ENCODE measurements at regions not wholly inside any gene's neighbourhood (a gene's known extent, or its start where the extent isn't known, plus 50 kb on each side); places are given as distances from the start of the nearest gene placed in this dataset.

GRCh38 chr3:186487819-186488218, 56.4 kb downstream of the CRYGS start:
- peaks cover 3% of the 10 kb centered on the region for H3K4me1 Mint-ChIP-seq
- no peak overlapping the region for H3K4me3 Mint-ChIP-seq
- DNase-seq (no peak), ATAC-seq (no peak)
- H3K36me3 Mint-ChIP-seq (ENCODE audit: low read depth) = no peaks in the 10 kb centered on the region
- H3K9me3 ChIP-seq (ENCODE audit: control insufficient read depth, low read length, poor library complexity, severe bottlenecking) = no peaks in the 10 kb centered on the region
- no peak overlapping the region for H3K27ac Mint-ChIP-seq
- peaks cover 10% of the 10 kb centered on the region for H3K27me3 Mint-ChIP-seq

- H3K4me3 Mint-ChIP-seq = no peak overlapping the region
- no peak overlapping the region for H3K27ac Mint-ChIP-seq
- peaks cover 10% of the 10 kb centered on the region for H3K27me3 Mint-ChIP-seq
- DNase-seq (no peak), ATAC-seq (no peak)
- H3K9me3 ChIP-seq (ENCODE audit: control insufficient read depth, low read length, poor library complexity, severe bottlenecking) = no peaks in the 10 kb centered on the region
- H3K36me3 Mint-ChIP-seq (ENCODE audit: low read depth) = no peaks in the 10 kb centered on the region
- H3K4me1 Mint-ChIP-seq = peaks cover 3% of the 10 kb centered on the region
Measured at GRCh38 chr3:186487037-186487436, 57.1 kb downstream of the CRYGS start.

DNA sequence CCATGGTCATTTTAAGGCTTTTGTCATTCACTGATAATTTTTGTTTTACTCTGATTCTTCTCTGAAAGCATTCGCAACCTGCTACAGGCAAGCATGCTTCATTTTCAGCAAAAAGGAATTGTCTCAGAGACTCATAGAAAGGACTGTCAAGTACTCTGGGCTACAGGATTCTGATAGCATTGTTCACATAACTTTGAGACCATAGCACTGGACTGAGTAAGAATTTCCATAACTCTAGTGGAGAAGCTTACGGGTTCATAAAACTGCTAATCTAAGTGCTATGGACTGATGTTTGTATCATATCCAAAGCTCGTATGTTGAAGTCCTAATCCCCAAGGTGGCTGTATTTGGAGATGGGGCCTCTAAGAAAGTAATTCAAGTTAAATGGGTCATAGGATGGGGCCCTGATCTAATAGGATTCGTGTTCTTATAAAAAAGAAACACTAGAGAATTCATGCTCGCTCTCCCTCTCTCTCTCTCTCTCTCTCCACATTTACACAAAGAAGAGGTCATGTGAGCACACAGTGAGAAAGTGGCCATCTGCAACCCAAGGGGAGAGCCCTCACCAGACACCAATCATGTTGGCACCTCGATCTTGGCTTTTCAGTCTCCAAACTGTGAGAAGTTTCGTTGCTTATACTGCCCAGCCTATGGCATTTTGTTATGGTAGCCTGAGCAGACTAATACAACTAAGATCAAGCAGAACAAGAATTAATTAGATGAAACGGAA, 60.4 kb downstream of the CRYGS start:
- no peak overlapping the region for H3K27ac Mint-ChIP-seq
- H3K9me3 ChIP-seq (ENCODE audit: control insufficient read depth, low read length, poor library complexity, severe bottlenecking) = no peaks in the 10 kb centered on the region
- ATAC-seq (no peak), DNase-seq (no peak)
- peaks cover 5% of the 10 kb centered on the region for H3K4me1 Mint-ChIP-seq
- no peak overlapping the region for H3K4me3 Mint-ChIP-seq
- peaks cover 1% of the 10 kb centered on the region for H3K27me3 Mint-ChIP-seq
- H3K36me3 Mint-ChIP-seq (ENCODE audit: low read depth) = no peaks in the 10 kb centered on the region

DNA sequence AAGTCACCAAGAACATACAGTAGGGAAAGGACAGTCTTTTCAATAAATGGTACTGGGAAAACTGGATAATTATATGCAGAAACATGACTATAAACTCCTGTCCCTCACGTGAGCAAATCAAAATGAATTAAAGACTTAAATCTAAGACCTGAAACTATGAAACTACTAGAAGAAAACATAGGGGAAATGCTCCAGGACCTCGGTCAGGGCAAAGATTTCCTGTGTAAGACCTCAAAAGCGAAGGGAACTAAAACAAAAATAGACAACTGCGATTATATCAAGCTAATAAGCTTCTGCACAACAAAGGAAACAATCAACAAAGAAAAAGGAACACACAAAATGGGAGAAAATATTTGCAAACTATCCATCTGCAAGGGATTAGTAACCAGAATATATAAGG, 62.7 kb downstream of the CRYGS start:
- ATAC-seq (no peak), DNase-seq (no peak)
- H3K4me1 Mint-ChIP-seq = peaks cover 5% of the 10 kb centered on the region
- no peak overlapping the region for H3K4me3 Mint-ChIP-seq
- no peak overlapping the region for H3K27ac Mint-ChIP-seq
- H3K36me3 Mint-ChIP-seq (ENCODE audit: low read depth) = peaks cover 3% of the 10 kb centered on the region
- peaks cover 19% of the 10 kb centered on the region for H3K27me3 Mint-ChIP-seq
- H3K9me3 ChIP-seq (ENCODE audit: control insufficient read depth, low read length, poor library complexity, severe bottlenecking) = no peaks in the 10 kb centered on the region

- no peaks in the 10 kb centered on the region for H3K9me3 ChIP-seq (ENCODE audit: control insufficient read depth, low read length, poor library complexity, severe bottlenecking)
- DNase-seq (no peak), ATAC-seq (no peak)
- Mint-ChIP-seq H3K27ac (no peak overlapping the region), H3K4me1 (peaks cover 5% of the 10 kb centered on the region), H3K27me3 (peaks cover 27% of the 10 kb centered on the region), H3K36me3 (ENCODE audit: low read depth) (peaks cover 3% of the 10 kb centered on the region), H3K4me3 (no peak overlapping the region)
Measured at GRCh38 chr3:186477876-186478275, 66.3 kb downstream of the CRYGS start.

- H3K9me3 ChIP-seq (ENCODE audit: control insufficient read depth, low read length, poor library complexity, severe bottlenecking) = no peaks in the 10 kb centered on the region
- Mint-ChIP-seq H3K4me1 (peaks cover 8% of the 10 kb centered on the region), H3K36me3 (ENCODE audit: low read depth) (peaks cover 3% of the 10 kb centered on the region), H3K4me3 (no peak overlapping the region), H3K27me3 (peaks cover 27% of the 10 kb centered on the region), H3K27ac (no peak overlapping the region)
- ATAC-seq = no peak
- DNase-seq = no peak
Measured at GRCh38 chr3:186477033-186477432, 67.1 kb downstream of the CRYGS start.

- ATAC-seq (no peak), DNase-seq (no peak)
- Mint-ChIP-seq H3K4me1 (peaks cover 7% of the 10 kb centered on the region), H3K36me3 (ENCODE audit: low read depth) (peaks cover 3% of the 10 kb centered on the region), H3K27ac (no peak overlapping the region), H3K4me3 (no peak overlapping the region), H3K27me3 (peaks cover 30% of the 10 kb centered on the region)
- H3K9me3 ChIP-seq (ENCODE audit: control insufficient read depth, low read length, poor library complexity, severe bottlenecking) = no peaks in the 10 kb centered on the region
Measured at GRCh38 chr3:186476541-186476940, 67.6 kb downstream of the CRYGS start.

- ATAC-seq = no peak
- Mint-ChIP-seq H3K36me3 (ENCODE audit: low read depth) (peaks cover 3% of the 10 kb centered on the region), H3K4me3 (no peak overlapping the region), H3K27me3 (peaks cover 34% of the 10 kb centered on the region), H3K27ac (no peak overlapping the region), H3K4me1 (peaks cover 5% of the 10 kb centered on the region)
- no peak for DNase-seq
- no peaks in the 10 kb centered on the region for H3K9me3 ChIP-seq (ENCODE audit: control insufficient read depth, low read length, poor library complexity, severe bottlenecking)
Measured at GRCh38 chr3:186476044-186476468, 68.1 kb downstream of the CRYGS start.

GRCh38 chr3:186473166-186473565, 71.0 kb downstream of the CRYGS start:
- H3K27ac Mint-ChIP-seq = no peak overlapping the region
- ATAC-seq (no peak), DNase-seq (no peak)
- H3K4me3 Mint-ChIP-seq = no peak overlapping the region
- peaks cover 9% of the 10 kb centered on the region for H3K4me1 Mint-ChIP-seq
- H3K27me3 Mint-ChIP-seq = peaks cover 28% of the 10 kb centered on the region
- H3K36me3 Mint-ChIP-seq (ENCODE audit: low read depth) = no peaks in the 10 kb centered on the region
- no peaks in the 10 kb centered on the region for H3K9me3 ChIP-seq (ENCODE audit: control insufficient read depth, low read length, poor library complexity, severe bottlenecking)

DNA sequence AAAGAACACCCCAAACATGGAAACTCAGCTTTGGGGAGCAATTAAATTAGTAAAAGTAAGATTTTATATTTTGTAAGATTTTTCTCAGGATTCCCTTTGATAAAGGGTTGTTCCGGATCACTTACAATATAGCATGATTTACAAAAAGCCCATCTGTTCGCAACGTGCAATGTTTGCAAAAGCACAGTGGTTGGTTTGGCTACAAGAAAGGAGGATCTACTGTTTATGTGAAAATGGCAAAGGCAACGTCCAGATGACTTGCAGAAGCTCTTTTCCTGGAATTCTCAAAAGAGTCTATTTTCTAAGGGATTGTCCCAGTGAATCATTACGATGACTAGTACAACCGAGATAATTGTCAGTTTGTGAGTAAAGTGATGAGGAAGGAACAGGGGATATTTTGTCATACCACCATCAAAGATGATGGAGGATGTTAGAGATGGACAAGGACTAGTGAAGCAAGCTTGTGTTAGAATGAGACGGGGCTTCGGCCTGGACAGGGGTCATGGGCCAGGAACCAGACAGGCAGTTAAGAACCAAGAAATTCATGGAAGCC, 71.6 kb downstream of the CRYGS start:
- H3K9me3 ChIP-seq (ENCODE audit: control insufficient read depth, low read length, poor library complexity, severe bottlenecking) = no peaks in the 10 kb centered on the region
- ATAC-seq (no peak), DNase-seq (no peak)
- Mint-ChIP-seq H3K4me1 (peaks cover 9% of the 10 kb centered on the region), H3K27me3 (peaks cover 22% of the 10 kb centered on the region), H3K27ac (no peak overlapping the region), H3K36me3 (ENCODE audit: low read depth) (no peaks in the 10 kb centered on the region), H3K4me3 (no peak overlapping the region)

- Mint-ChIP-seq H3K36me3 (ENCODE audit: low read depth) (no peaks in the 10 kb centered on the region), H3K27ac (no peak overlapping the region), H3K4me3 (no peak overlapping the region), H3K27me3 (peaks cover 18% of the 10 kb centered on the region), H3K4me1 (peaks cover 9% of the 10 kb centered on the region)
- DNase-seq (no peak), ATAC-seq (no peak)
- no peaks in the 10 kb centered on the region for H3K9me3 ChIP-seq (ENCODE audit: control insufficient read depth, low read length, poor library complexity, severe bottlenecking)
Measured at GRCh38 chr3:186471771-186472170, 72.4 kb downstream of the CRYGS start.

- H3K4me3 Mint-ChIP-seq = no peak overlapping the region
- no peak for ATAC-seq
- no peak for DNase-seq
- peaks cover 9% of the 10 kb centered on the region for H3K4me1 Mint-ChIP-seq
- H3K27me3 Mint-ChIP-seq = peaks cover 8% of the 10 kb centered on the region
- H3K36me3 Mint-ChIP-seq (ENCODE audit: low read depth) = no peaks in the 10 kb centered on the region
- H3K27ac Mint-ChIP-seq = no peak overlapping the region
- no peaks in the 10 kb centered on the region for H3K9me3 ChIP-seq (ENCODE audit: control insufficient read depth, low read length, poor library complexity, severe bottlenecking)
Measured at GRCh38 chr3:186469525-186469924, 74.7 kb downstream of the CRYGS start.

DNA sequence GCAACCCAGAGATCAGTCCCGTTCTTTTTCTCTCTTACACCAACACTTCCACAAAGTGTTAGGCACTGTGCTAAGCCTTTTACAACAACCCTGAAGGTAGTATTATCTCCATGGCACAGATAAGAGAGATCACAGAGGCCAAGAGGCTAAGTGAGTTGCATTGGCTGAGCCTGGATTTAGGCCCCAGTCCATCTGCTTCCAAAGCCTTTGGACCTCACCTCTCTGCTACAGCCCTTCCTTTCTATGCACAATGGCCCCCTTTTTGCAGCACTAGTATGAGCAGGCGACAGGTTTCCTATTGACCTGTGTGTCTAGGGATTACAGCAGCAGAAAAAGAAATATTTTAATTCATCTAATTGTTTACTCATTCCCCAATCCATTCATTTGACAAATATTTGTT, 76.2 kb downstream of the CRYGS start:
- no peak overlapping the region for H3K4me3 Mint-ChIP-seq
- ATAC-seq (no peak), DNase-seq (no peak)
- H3K27me3 Mint-ChIP-seq = peaks cover 8% of the 10 kb centered on the region
- H3K27ac Mint-ChIP-seq = no peak overlapping the region
- H3K4me1 Mint-ChIP-seq = peaks cover 14% of the 10 kb centered on the region
- H3K9me3 ChIP-seq (ENCODE audit: control insufficient read depth, low read length, poor library complexity, severe bottlenecking) = no peaks in the 10 kb centered on the region
- no peaks in the 10 kb centered on the region for H3K36me3 Mint-ChIP-seq (ENCODE audit: low read depth)

DNA sequence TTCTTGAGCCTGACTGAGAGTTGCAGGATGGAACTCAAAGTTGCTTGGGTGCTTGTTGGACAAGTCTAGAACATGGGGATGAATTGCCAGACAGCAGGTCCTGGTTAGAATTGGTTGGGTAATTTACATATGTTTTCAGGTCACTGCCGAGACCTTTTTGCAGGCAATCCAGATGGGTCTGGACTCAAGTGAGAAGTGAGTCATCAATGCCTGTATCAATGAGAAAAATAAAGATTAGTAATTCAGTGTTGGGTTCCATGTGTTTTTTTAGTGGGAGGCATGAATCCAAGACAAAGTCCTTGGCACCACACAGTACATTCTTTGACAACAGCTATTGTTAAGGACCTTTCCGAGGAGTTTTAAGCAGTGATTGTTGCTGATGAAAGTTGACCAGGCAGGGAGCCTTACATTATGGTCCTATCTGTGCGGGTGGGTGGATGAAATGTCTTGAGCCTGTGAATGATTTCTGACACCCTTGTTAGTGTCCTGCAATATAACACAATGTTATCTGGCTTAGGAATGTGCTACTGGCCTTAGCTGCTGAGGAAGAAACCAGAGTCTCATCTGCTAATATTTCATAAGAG, 77.7 kb downstream of the CRYGS start:
- Mint-ChIP-seq H3K36me3 (ENCODE audit: low read depth) (no peaks in the 10 kb centered on the region), H3K4me3 (no peak overlapping the region), H3K27me3 (peaks cover 4% of the 10 kb centered on the region), H3K4me1 (peaks cover 10% of the 10 kb centered on the region), H3K27ac (no peak overlapping the region)
- H3K9me3 ChIP-seq (ENCODE audit: control insufficient read depth, low read length, poor library complexity, severe bottlenecking) = no peaks in the 10 kb centered on the region
- ATAC-seq = no peak
- no peak for DNase-seq
